GM23248 (cell line): ENCODE measurements at regions not wholly inside any gene's neighbourhood (a gene's known extent, or its start where the extent isn't known, plus 50 kb on each side); places are given as distances from the start of the nearest gene placed in this dataset.

Experiments used
- EZH2 ChIP-seq: fragments of 200-600 bp; sonication (generic); IDR thresholded peaks from 2 replicates; pipeline ENCODE4 v1.6.1; 2018; ENCODE audit warnings: antibody characterized with exemption, mild to moderate bottlenecking; ENCODE audit not compliant: insufficient read depth, poor library complexity, severe bottlenecking
- EZH2phosphoT487 ChIP-seq: fragments of 200-600 bp; sonication (generic); IDR thresholded peaks from 2 replicates; pipeline ENCODE4 v1.6.1; 2018; ENCODE audit warnings: antibody characterized with exemption, moderate library complexity, mild to moderate bottlenecking, low read depth; ENCODE audit not compliant: insufficient read depth

DNA sequence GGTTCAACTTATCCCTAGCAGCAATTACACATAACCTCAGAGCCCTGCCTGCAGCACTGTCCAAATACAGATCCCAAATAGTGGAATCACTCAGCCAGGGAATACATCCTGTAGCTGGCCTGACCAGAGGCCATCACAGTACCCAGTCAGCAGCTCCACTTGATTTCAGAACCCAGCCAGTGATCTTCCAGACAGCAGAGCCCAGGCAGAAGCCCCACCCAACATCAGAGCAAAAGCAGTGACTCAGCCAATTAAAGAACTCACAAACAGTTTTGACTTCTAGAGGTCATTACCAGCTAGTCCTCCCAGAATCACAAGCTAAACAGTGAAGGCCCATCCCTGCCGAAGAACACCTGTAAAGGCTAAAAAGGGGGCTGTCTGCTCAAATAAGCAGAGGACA lies 118.0 kb upstream of the SRD5A2 start:
- no peak for TF ChIP-seq EZH2phosphoT487
- TF ChIP-seq EZH2 = no peak
